ENCODE measurements at regions not wholly inside any gene's neighbourhood (a gene's known extent, or its start where the extent isn't known, plus 50 kb on each side); places are given as distances from the start of the nearest gene placed in this dataset.

DNA sequence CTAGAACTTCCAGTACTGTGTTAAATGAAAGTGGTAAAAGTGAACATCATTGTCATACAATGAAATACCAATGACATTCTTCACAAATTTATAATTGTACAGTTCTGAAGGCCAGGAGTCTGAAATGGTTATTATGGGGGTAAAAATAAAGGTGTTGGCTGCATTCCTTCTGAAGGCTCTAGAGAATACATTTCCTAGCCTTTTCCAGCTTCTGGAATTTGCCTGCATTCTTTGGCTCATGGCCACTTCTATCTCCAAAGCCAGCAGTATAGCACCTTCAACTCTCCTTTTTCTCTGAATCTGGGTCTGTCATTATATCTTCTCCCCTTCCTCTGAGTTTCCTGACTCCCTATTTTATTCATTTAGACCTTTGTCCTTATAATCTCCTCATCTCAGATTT, 1232.7 kb upstream of the TENM4 start:
- no peak for DNase-seq (ENCODE audit: low spot score)

DNA sequence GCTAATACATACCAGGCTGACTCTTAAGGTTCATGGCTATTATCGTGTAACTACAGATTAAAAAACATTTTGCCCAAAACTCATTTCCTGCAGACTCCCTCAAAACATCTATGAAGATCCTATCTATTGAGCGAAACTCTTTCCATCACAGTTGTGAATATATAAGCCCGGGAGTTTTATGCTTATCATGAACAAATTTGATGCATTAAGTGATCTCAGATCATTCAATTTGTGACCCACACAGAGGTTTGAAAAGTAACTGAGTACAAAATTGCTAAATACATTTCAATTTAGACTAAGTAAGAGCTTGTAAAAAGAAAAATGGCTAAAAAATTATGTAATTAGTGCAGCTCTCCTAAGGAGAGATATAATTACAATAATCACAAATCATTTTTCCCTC, 1228.8 kb upstream of the TENM4 start:
- DNase-seq (ENCODE audit: low spot score), result no peak

DNA sequence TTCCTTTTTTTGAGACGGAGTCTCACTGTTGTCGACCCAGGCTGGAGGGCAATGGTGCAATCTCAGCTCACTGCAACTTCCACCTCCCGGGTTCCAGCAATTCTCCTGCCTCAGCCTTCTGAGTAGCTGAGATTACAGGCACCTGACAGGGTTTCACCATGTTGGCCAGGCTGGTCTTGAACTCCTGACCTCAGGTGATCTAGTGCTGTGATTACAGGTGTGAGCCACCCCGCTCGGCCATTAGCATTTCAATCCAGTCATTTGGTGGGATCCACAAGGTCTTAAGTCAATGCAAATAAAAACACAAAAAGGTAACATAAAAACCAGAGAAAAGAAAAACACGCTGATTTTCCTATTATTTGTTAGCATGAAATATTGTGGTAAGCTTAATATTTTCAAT, 1227.2 kb upstream of the TENM4 start:
- no peak for DNase-seq (ENCODE audit: low spot score)

GRCh38 chr11:80655834-80656233, 1215.0 kb upstream of the TENM4 start:
- DNase-seq (ENCODE audit: low spot score), result no peak

GRCh38 chr11:80650966-80651365, 1210.1 kb upstream of the TENM4 start:
- no peak for DNase-seq (ENCODE audit: low spot score)

DNA sequence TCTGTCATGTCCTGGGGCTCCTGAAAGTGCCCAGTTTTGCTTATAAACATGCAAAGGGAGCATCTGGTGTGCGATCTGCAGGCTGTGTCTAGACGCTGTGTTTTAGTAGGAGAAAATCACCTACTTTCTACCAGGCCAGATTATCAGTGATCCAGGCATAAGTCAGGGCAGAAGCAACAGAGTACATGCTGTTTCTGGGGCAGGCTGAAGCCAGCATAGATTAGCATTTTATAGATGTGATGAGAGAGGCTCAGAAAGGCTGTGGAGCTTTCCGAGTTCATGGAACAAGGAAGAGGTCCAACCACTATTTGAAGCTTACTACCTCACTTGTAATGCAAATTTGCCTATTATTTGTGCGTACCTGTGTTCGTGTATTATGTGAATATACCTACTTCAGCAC, 1208.4 kb upstream of the TENM4 start:
- DNase-seq (ENCODE audit: low spot score), result no peak

GRCh38 chr11:80638296-80638695, 1197.5 kb upstream of the TENM4 start:
- no peak for DNase-seq (ENCODE audit: low spot score)

- no peak for DNase-seq (ENCODE audit: low spot score)
These were observed 1196.7 kb upstream of the TENM4 start for GRCh38 chr11:80637571-80637970.

DNA sequence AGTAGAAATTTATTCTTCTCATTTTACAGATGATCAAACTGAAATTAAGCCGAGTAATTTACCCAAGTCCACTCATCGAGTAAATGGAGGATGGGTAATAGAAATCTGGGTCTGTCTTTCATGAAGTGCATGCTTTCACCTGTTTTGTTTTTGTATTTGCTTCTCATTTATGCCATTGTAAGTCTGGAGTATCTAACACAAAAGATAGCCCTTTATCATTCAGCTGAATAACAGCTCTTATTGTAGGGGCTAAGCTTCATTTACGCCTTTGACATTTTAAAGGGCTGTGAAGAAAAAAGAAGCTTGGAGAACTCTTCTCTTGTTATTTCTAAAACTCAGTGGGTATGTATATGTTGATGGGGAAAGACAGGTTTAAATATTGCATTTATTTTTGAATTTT, 1196.2 kb upstream of the TENM4 start:
- no peak for DNase-seq (ENCODE audit: low spot score)

- no peak for DNase-seq (ENCODE audit: low spot score)
These were observed 1194.3 kb upstream of the TENM4 start for GRCh38 chr11:80635178-80635577.

DNA sequence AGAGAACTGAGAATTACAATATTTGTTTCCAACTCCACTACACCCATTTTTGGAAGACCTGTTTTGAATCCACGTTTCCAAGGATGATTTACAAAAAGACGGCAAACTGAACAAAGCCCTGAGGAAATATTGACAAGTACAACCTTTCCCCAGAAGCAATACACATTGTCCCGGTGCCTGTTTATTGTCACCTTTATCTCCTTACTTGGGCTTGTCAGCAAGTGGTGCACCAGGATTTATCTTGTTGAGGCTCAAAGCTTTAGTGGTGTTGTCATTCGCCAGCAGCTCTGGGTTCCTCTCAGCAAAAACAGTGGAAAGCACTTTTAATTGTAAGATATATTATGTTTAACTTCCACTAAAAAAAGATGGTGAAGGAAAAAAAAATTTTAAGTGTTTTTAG, 1191.9 kb upstream of the TENM4 start:
- DNase-seq (ENCODE audit: low spot score), result no peak

DNA sequence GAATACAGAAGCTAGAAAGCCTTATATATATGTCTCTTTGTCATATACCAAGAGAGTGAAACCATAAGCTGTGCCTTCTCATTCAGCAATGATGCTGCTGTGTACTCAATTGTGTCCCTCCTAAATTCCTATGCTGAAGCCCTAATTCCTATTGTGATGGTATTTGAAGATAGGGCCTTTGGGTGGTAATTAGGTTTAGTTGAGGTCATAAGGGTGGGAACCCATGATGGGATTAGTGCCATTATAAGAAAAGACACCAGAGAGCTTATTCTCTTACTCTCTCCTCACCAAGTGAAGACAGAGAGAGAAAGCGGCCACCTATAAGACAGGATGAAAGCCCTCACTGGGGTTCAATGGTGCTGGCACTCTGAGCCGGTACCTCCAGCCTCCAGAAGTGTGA, 1191.3 kb upstream of the TENM4 start:
- no peak for DNase-seq (ENCODE audit: low spot score)

- no peak for DNase-seq (ENCODE audit: low spot score)
These were observed 1188.6 kb upstream of the TENM4 start for GRCh38 chr11:80629466-80629865.

- DNase-seq (ENCODE audit: low spot score), result no peak
These were observed 1186.5 kb upstream of the TENM4 start for GRCh38 chr11:80627364-80627763.

- DNase-seq (ENCODE audit: low spot score), result no peak
These were observed 1185.9 kb upstream of the TENM4 start for GRCh38 chr11:80626721-80627120.

- no peak for DNase-seq (ENCODE audit: low spot score)
These were observed 1184.7 kb upstream of the TENM4 start for GRCh38 chr11:80625563-80625962.

DNA sequence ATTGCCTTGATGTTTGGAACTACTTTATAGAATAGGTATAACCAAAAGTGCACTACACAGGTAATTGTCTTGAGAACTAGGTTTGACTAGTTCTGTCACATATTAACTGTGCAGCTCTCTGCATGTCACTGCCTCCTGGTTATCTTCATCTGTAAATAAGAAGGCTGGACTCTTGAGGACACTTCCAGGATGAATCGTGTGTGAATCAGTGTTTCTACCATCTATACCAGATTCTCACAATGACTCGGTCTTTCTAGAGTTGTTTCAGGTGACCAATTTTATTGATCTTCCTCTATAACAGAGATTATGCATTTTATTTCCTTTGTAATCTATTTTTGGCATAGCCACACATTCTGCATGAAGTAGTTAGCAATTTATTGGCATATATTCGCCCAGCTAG, 1181.0 kb upstream of the TENM4 start:
- DNase-seq (ENCODE audit: low spot score), result no peak

DNA sequence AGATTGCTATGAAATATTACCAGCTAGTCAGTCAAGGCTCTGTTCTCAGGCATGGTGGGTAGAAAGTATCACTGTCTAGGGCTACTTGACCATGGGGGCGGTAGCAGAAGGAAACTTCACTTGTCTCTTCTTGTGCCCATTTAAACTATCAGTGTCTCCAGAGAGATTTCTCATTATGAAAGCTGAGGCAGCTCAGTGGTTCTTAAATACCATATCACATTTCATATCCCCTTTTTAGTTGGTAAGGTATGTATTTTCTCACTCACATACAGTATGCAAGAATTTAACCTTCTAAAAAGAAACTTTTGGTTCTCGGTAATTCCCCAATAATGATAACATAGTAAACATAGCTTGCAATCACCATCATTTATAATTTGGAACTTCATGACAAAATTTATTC, 1180.0 kb upstream of the TENM4 start:
- DNase-seq (ENCODE audit: low spot score), result no peak

DNA sequence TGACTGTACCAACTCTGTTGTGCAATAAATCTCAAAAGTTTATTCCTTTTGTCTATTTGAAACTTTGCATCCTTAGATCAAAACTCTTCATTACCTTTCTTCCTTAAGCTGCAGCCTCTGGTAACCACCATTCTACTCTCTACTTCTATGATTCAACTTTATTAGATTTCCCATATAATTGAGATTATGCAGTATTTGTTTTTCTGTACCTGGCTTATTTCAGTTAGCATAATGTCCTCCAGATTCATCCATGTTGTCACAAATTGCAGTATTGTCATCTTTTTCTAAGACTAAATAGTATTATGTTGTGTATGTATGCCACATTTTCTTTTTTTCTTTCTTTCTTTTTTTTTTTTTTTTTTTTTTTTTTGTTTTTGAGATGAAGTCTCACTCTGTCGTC, 1176.3 kb upstream of the TENM4 start:
- no peak for DNase-seq (ENCODE audit: low spot score)

DNA sequence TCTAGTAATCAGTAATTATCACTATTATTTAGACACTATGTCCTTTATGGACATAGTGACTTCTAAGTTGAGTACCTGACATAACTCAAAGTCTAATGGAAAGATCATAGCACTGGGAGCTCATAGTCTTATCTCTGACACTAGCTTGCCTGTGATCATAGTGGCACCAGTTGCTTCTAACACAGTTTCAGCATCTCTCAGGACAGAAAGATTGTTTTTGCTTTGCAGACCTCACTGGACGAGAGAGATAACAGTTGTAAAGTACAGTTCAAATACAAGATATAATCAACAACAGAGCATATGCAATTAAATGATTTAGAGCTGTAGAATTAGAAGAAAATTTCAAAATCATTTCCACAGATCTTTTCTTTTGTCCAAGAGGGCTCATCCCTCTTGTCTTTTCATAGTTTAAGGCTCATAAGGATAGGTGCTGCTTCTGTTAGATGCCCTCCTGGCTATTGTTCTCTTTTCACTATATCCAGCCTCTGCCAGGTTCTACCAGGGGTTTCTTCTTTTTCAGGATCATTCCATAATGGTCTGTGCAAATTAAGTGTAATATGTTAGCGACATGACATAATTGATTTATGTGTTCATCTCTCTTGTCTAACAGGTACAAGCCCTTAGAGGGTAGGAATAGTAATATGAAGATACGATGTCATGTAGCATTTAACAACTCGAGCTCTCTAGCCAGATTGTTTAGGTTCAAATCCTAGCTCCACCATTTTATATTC, 1175.4 kb upstream of the TENM4 start:
- DNase-seq (ENCODE audit: low spot score), result no peak

- DNase-seq (ENCODE audit: low spot score), result no peak
These were observed 1172.8 kb upstream of the TENM4 start for GRCh38 chr11:80613655-80614054.

DNA sequence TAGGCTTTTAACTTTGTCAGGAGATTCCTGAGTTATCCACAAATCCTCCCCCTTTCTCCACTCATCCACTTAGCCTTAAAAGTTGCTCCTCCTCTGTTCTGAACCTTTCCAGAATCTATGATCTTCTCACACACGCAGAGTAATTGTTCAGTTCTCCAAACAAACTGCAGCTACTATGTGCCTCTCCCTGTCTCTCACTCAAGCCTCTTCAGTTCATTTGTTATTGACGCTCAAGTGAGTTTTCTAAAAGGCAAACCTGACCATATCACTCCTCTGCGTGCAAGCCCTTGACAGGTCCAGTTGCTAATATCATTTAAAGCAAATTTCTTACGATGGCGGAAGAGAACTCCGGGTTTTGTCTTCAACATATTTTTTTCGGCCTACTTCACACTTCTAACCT, 1169.7 kb upstream of the TENM4 start:
- no peak for DNase-seq (ENCODE audit: low spot score)

GRCh38 chr11:80603472-80603871, 1162.6 kb upstream of the TENM4 start:
- no peak for DNase-seq (ENCODE audit: low spot score)

DNA sequence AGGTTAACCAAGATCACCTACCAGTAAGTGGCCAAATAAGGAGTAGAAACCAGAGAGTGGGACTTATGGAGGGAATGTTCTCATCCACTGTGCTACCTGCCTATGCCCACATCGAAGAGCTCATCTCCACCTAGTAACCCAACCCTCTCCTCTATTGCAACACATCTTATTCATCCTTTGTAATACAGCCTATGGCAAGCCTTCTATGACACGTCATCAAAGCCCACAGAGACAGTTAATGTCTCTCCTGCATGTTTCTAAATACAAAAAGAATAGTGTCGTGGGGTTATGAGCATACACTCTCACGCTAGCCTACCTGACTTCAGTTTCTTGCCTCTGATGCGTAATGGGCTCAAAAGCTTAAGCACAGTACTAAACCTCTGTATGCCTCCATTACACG, 1158.1 kb upstream of the TENM4 start:
- DNase-seq (ENCODE audit: low spot score), result no peak

All from germinal center (tissue), 1 donor.